NCI-H1417 (cell line): ENCODE measurements at regions not wholly inside any gene's neighbourhood (a gene's known extent, or its start where the extent isn't known, plus 50 kb on each side); places are given as distances from the start of the nearest gene placed in this dataset.
"Not testable (repeated sequence)": the region's sequence is repeated elsewhere in the genome, so short reads cannot be mapped to it uniquely, and the experiment has no call there.

Experiments
- DNase-seq, 3 experiments: peaks; one replicate each; lab custom pipeline; 2025; lab: John Stamatoyannopoulos, UW

DNA sequence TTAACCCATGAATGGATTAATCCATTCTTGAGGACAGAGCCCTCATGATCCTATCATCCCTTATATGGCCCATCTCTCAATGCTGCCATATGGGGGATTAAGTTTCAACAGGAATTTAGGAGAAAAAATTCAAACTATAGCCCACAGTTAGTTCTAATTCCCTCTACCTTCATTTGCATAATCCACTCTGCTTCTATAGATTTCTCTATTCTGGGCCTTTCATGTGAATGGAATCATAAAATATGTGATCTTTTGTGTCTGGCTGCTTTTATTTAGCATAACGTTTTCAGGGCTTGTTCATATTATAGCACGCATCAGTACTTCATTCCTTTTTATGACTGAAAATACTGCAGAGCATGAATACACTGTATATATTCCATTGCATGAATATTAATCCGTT, 55.4 kb downstream of the CTSL start:
- DNase-seq: no peak

DNA sequence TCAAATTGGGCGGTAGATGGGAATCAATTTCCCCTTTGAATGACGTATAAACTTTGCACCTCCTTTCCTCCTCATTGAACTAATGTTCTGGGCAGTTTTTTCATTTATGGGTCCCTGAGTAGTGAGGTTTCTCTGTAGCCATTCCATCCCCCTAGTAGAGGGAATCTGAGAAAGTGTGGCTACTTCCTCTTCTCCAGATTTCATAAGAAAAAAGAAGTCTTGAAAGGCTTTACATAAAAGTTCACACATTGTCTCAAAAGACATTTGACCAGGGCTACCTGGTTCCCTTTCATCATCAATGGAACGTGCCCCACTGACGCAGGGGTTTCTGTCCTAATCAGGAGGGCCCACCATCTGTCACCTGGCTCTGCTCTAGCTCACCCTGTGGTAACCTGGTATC, 57.3 kb downstream of the CTSL start:
- DNase-seq: no peak

DNA sequence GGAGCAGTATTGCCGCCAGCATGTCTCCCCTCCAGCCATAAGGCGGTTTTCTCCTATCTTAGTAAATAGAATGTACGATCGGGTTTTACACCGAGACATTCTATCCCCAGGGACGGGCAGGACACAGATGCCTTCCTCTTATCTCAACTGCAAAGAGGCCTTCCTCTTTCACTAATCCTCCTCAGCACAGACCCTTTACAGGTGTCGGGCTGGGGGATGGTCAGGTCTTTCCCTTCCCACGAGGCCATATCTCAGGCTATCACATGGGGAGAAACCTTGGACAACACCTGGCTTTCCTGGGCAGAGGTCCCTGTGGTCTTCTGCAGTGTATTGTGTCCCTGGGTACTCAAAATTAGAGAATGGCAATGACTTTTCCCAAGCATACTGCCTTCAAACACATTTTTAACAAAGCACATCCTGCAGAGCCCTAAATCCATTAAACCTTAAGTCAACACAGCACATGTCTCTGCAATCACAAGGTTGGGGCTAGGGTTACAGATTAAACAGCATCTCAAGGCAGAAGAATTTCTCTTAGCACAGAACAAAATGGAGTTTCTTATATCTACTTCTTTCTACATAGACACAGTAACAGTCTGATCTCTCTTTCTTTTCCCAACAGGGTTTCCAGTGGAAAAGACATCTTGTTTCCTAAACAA, 59.5 kb downstream of the CTSL start:
- not testable (repeated sequence) for DNase-seq

DNA sequence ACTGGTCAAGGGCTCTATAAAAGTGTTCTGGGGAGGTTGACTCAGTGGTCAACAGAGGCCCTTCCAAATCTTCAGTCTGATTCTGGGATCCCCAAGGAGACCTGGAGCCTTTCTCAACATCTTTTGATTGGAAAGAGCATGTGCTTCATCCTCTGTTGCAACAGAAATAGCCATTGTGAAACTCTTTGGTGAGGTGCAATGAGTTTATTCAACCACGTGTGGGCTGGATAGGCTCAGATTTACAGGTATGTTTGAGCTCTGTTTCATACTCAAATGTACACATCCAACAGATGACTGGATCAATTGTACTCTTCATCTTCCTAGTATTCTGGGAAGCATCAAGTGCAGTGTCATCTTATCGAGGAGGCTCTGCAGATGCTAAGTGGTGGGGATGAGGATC, 60.5 kb downstream of the CTSL start:
- no peak for DNase-seq

DNA sequence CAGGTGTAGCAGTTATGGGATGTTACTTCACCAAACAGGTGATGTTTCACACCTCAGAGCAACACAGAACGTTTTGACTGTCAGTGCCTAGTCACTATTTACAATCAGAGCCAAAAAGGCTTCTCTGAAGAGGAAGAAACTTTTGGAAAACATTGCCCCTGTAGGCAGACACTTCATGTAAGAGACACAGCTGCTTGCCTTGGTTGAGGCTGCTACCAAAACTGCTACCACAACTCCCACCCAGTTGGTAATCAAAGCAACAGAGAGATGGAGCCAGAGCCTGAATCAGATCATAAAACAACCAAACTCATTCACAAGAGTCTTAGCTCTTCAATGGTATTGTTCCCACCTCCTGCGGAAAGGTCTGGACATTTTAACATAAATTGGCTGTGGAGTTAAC, 61.0 kb downstream of the CTSL start:
- DNase-seq: no peak

DNA sequence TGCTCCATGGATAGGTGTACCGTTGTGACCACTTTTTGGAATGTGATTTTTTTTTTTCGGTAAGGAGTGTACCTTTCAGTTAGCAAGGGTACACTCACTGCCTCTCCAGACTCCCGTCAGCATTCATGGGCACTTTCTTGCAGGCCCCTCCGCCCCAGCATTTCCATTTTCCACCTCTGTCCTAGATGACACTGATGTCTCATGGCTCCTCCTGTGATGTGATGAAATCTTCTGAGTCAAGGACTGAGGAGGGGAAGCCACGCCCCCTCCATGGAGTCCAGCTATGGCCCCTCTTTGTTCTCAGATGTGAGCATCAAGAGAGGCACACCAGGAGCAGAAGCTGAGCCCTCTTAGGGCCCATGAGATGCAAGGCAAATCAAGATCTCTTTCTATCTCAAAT, 61.8 kb downstream of the CTSL start:
- no peak for DNase-seq

DNA sequence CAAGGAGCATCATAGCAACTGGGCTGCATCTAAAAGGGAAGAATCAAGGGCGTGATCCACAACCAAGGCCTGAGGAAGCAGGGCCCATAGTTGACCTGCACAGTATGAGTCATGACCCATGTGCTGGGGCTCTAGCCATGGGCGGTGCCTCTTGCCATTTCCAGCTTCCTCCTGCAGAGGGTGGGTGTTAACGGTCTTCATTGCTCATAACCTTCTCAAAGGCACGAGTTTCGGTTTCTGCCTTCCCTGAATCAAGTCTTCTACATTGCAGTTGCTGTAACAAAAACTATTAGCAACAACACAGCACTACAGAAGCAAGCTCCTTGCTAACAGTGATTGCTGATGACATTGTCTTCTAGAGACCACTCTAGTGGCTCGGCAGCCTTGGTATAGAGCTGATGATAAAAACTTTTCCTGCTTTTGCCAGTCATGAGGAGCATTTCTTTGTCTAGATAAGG, 66.9 kb downstream of the CTSL start:
- DNase-seq: no peak

DNA sequence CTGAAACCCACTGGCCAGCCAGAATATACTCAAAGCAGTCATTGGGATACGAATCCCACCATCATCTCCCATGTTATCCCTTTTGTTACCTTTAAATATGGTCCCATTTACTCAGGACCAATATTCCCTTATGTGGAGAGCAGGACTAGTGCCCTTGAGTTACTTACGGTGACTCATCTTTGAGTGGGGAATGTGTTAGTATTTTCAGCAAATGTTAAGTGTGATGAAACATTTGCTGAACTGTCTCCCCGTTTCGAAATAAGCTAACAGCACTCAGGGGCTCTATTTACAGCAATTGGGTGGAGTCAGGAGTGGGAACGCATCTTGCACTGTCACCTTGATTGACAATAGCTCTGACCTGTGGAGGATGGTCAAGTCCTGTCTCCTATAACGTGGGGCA, 67.4 kb downstream of the CTSL start:
- DNase-seq: no peak

DNA sequence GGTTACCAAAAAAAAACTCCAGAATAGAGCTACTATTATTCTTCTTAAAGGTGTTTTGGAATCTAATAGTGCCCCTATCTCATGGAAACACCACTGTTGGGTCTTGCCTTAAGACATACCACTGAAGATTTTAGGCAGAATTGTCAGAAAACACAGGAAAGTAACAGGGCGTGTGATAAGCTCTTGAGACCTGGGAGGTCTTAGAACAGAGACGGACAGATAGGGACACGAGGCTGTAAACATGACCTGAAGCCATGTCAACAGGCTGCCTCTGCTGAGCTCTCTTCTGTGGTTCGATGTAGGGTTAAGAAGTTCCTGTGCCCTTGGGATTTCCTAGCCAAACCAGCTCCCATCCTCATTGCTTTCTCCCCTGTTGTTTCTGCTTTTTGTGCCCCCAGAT, 69.3 kb downstream of the CTSL start:
- DNase-seq: no peak

DNA sequence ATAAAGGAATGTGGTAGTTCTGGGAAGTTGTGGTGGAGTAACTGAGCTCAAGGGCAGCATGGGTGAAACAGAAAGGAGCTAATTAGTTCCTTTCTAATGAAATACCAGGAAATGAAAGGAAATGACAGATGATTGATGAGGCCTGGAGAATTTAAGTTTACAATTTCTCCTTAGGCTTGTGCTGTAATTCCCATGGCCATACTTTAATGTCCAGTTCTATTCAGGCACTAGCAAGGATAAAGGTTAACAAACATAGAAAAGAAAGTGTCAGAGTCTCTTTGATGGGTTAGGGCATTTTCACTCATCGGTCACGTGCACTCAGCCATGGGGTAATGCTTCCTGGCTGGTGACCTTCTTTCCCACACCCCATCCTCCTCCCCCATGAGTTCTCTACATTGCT, 70.3 kb downstream of the CTSL start:
- no peak for DNase-seq

DNA sequence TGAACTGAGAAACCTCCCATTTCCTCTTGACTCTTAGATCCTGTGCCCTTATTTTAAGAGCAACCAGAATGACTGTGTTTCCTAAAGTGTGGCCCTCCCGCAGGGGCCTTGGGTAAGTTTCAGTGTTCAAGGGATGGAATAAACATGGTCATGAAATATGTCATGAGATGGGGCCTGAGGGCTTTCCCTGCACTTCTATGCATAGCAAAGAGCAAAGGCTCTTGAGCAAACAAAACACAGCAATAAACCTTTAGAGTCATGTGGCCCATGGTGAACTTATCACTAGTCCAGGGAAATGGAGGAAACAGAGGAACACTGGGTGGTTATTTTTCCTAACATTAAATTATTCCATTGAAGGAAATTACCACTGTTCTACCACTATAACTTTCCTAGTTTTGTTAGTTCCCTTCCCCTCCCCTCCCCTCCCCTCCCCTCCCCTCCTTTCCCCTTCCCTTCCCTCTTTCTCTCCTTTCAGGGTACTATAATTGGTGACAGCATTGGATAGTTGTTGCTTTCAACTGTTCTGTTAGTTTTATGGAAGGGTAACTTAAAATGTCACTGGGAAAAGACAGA, 72.4 kb downstream of the CTSL start:
- DNase-seq: no peak

DNA sequence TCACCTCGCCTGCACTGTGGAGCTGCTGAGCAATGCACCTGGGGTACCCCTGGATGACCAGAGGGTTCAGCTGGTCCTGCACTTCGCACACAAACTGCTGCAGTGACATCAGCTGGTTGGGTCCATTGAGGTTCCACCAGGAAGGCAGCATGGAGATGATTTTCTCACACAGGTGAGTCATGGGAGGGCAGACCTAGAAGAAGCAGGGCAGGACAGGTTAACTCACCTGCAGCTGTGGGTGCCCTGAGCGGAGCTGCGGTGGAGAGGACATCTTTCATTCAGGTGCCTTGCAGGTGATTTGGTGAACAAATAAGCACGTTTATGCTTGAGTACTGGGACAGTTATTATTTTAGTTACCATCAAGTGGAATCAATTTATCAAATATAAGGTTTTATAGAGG, 73.6 kb downstream of the CTSL start:
- DNase-seq: no peak

DNA sequence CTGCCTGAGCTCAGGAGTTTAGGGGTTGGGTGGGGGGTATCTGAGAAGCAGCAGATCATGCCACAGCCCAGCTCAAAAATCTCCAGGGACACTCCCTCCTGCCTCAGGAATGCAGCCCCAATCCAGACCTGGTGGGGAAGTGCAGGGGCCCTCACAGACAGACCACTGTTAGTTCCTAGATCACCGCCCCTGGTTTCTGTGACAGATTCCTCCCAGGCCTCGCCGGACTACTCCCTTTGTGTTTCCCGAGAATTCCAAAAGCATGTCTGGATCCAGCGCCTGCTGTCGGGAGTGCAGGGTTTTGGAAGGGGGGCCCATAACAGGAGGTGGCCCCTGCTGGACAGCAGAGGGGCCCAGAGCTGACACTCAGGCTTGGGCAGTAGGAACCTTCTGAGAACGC, 74.5 kb downstream of the CTSL start:
- no peak for DNase-seq

DNA sequence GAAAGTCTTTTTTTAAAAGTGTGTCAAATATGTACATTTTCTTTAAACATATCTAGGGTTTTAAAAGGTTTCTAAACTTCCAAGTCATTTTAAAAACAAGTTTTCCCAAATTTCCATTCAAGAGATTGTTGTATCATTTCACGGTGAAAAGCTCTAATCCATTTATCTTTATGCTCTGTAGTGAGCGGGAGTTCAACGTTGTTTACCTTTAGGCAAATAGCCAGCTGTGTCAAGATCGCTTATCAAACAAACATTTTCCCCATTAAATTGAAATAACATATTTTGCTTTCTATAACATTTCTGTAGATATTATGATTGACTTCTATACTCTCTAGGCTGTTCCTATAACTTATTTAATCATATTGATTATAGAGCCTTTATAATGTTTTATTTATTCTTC, 75.1 kb downstream of the CTSL start:
- peak in 1 of 3 experiments; percentile 7 for DNase-seq

DNA sequence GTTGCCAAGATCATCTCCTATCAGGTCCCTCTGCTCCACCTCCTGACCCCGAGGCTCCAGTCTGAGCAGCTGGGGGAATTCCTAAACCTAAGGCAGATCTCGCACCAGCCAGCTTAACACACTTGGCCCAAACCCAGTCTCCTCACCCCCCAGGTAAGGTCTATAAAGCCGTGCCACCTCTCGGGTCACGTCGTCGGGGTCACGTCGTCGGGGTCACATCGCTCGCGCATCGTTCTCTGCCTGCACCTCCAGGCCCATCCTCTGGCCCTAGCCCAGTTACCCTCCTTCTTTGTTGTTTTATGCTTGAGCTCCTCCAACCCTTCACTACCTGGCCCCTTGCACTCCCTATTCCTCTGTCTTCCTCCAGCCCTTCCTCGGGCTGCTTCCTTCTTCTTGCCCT, 77.2 kb downstream of the CTSL start:
- DNase-seq: no peak

DNA sequence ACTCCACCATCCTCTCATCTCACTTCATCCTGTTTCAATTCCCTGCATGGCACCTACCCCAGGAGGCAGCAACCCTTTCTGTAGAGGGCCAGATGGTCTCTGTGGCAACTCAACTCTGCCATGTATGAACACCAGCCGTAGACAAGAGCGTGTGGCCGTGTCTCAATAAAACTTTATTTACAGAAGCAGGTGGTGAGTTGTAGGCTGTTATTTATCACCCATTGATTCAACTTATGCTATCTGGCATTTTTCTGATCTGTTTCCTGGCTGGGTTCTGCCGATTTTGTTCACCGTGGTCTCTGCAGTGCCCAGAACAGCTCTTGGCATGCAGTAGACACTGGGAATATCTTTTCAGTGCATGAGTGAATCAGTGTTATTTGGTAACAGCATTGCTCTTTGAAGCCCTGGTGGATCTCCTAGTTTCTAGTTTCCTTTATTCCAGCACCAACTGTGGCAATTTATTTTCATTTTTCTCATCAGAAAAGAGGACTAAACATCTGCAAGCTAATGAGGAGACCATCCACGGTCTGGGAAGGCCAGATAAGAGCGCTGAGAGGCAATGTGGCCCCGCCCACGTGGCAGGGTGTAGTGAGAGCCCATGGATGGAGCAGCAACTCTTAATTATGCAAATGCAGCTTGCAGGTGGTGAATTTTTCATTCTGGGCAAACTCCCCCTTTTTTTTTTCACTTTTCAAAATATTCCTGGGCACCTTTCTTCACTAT, 77.9 kb downstream of the CTSL start:
- DNase-seq: no peak

DNA sequence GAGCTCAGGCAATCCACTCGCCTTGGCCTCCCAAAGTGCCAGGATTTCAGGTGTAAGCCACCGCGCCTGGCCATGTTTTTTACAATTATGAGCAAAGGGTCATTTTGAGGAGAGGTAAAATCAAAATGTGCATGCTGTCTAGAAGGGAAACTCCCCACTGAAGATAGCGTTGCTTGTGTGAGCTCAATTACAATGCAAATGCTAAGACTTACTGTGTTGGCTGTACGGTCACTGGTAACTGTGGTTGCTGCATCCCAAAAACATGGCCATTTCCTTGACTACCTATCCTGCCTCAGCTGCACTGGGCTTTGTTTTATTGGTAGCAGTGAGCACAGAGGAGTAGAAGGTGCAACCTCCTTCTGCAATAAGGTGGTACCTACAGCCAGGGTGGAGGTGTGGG, 77.4 kb upstream of the SPATA31E1 start:
- DNase-seq: no peak

DNA sequence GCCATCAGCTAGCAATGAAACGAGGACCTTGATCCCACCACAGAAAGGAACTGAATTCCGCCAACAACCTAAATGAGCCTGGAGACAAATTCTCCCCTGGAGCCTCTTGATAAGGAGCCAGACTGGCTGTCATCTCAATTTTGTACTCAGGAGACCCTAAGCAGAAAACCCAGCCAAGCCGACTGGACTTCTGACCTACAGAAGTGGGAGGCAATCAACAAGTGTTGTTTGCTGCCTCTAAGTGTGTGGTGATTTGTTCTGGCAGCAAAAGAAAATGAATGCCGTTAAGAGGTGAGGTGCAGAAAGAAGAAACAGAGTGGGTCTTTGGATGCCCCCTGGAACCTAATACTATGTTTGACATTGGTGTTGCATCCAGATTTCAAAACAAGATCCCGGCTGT, 72.7 kb upstream of the SPATA31E1 start:
- no peak for DNase-seq

DNA sequence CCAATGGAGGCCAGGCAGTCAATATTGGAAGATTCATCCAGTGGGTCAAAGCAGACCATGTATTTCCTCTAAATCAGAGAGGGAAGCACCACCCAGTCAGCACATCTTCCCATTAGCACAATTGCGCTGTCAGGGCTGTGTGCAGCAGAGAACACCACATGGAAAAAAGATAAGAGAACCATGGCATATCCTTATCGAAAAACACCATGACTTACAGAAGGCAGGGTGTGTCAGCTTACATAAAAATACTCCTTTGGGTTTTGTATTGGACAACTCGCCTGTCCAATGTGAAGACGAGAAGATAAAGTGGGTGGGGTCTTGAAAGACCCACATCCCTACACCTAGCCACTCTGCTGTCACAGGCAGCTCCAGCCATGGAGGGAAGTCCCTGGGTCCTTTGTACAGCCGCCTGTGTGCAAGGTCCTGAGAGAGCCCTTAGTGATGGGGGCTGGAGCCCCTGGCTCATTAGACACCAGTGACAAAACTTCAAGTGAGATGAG, 71.9 kb upstream of the SPATA31E1 start:
- DNase-seq: no peak

DNA sequence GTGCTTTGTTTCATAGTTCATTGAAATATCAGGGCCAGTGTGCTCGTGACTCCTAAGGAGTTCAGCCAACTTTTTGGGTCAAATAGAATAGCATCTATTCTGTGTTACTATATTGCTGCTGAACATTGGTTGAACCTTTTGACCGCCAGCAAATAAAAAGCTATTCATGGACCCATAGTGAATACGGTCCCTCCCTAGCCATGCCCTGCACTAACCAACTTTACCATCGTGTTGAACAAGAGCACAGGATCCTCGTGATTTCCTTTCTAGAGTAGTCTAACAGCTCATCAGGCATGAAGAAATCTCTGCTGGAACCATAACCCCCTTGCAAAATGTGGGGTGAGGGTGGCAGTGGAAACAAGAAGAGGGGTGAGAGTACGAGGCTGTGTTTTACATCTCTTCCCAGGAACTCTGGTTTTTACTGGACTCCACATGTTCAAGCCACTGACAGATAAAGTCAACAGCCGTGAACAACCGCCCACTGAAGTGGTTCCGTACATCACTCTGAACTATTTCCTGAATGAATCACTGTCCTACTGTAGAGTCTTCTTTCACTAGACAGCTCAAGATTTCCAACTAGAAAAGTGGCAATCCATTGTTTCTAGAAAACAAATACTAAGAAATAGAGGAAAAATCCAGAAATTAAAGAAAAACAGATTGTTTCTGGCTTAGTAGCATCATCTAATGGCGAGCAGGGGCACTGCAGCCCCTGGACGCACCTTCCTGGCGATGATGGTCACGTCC, 70.1 kb upstream of the SPATA31E1 start:
- DNase-seq: peak in 1 of 3 experiments; percentile 49

DNA sequence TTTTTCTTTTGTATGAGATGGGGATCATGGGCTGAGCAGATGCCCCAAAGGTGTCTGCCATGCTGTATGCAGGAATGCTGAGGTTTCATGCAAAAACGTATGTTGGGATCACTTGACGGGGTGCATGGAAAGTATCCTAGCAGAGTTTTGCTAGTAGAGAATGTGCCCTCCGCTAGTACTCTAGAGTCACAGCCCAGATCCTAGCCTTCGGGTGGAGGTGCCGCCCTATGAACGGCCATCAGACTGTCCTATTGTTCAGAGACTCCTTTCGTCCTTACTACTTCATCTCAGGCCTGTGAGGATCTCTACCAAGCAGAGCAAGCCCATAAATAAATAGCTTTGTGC, 69.6 kb upstream of the SPATA31E1 start:
- no peak for DNase-seq

DNA sequence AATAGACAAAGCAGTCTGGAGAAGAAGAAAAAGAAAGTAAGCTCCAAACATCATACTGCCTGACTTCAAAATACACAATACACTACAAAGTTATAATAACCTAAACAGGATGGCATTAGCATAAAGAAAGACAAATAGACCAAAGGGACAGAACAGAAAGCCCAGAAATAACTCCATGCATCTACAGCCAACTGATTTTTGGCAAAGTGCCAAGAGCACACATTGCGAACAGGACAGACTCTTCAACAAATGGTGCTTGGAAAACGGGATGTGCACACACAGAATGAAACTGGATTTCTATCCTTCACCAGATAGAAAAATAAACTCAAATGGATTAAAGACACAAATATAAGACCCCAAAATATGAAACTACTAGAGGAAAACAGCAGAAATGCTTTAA, 66.6 kb upstream of the SPATA31E1 start:
- peak in 1 of 3 experiments; percentile 45 for DNase-seq

DNA sequence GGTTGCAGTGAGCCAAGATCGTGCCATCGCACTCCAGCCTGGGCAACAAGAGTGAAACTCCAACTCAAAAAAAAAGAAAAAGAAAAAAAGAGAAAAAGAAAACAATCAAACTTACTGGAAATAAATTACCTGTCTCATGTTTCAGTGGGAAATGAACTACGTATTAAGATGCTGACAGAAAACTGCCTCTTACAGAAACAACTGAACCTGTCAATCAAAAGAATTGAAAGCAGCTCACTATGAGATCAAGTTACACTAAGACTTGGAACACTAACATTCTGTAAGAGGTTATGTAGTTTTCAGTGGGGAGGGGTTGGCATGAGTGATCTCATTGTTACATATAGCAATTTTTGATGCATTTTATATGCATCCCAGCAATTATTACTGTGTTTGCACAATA, 64.4 kb upstream of the SPATA31E1 start:
- peak in 1 of 3 experiments; percentile 22 for DNase-seq
